ENCODE measurements at regions not wholly inside any gene's neighbourhood (a gene's known extent, or its start where the extent isn't known, plus 50 kb on each side); places are given as distances from the start of the nearest gene placed in this dataset.

- TF ChIP-seq CTCF (IDR thresholded peaks at IDR 0.05), result no peak
- TF ChIP-seq REST (IDR thresholded peaks at IDR 0.05; ENCODE audit: insufficient read depth in 1 of 2, low read depth in 2 of 2, low read length in 1 of 2), result no peak
- TF ChIP-seq TCF7L2 (IDR thresholded peaks at IDR 0.05; ENCODE audit: low read depth, low read length), result no peak
- no peak for TF ChIP-seq POLR2AphosphoS5 (IDR thresholded peaks at IDR 0.05; ENCODE audit: low read depth, low read length)
Measured at GRCh38 chr20:40774252-40774651, 85.2 kb upstream of the MAFB start.

All from Panc1 (cell line).